Testis (tissue), 2 donors: ENCODE measurements at regions not wholly inside any gene's neighbourhood (a gene's known extent, or its start where the extent isn't known, plus 50 kb on each side); places are given as distances from the start of the nearest gene placed in this dataset.

Experiments
- CTCF ChIP-seq, 3 experiments: fragments of 450-650 bp in 2 of 3; fragments of 200-600 bp in 1 of 3; sonication (generic) in 1 of 3; IDR thresholded peaks; one replicate each; pipeline ENCODE4 v1.5.1; 2016 to 2019; ENCODE audit warnings: antibody characterized with exemption in 3 of 3, mild to moderate bottlenecking in 2 of 3, moderate library complexity in 1 of 3
- POLR2A ChIP-seq: fragments of 450-650 bp; IDR thresholded peaks from one replicate; pipeline ENCODE4 v1.6.1; 2017; ENCODE audit warnings: antibody characterized with exemption, mild to moderate bottlenecking, moderate library complexity

- TF ChIP-seq CTCF (IDR thresholded peaks at IDR 0.05), result no peak
- no peak for TF ChIP-seq POLR2A
These were observed 271.9 kb downstream of the STIM2 start for GRCh38 chr4:27132497-27132896.
